HG03565 (cell line): ENCODE measurements at regions not wholly inside any gene's neighbourhood (a gene's known extent, or its start where the extent isn't known, plus 50 kb on each side); places are given as distances from the start of the nearest gene placed in this dataset.

Source experiments
- ATAC-seq: cut with Tn5 transposase; IDR thresholded peaks from one replicate; pipeline ENCODE4 v1.9.1; 2021; ENCODE audit warnings: mild to moderate bottlenecking, moderate library complexity; ENCODE audit not compliant: unreplicated experiment

DNA sequence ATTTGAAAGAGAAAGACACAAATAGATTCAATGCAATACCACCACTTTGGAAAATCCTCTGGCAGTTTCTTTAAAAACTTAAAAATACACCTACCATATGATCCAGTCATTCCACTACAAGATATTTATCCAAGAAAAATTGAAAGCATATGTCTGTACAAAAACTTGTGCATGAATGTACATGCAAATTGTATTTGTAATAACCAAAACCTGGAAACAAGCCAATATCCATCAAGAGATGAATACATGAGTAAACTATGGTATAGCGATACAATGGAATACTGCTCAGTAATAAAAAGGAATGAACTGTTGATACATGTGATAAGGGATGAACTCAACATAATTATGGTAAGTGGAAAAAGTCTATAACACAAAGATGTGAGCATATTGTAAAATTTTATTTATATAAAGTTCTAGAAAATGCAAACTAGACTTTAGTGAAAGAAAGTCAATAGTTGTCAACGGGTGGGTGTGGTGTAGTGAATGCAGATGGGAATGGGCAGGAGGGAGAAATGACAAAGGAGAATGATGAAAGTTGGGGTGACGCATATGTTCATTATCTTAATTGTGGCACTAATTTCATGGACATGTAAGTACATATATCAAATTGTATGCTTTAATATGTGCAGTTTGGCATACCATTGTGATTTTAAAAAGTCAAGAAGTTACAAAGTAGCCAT, 347.5 kb downstream of the SAMD5 start:
- no peak for ATAC-seq

DNA sequence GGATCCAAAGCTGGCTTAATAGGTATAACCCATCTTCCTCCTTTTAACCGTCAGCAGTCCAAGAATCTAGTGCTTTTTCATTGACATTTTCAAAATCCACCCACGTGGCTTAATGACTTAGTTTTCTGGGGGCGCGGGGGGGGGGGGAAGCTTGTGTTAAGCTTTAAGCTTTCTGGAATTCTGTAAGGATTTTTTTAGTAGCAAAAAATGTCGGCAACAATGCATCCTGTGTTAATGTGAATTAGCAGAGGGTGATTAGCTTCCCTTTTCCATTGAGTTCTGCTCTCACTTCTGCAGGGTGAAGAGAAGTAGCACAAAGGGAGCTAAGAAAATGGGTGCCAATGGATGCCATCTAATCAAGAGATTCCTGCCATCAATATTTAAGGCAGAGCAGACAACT, 348.2 kb downstream of the SAMD5 start:
- ATAC-seq: no peak

DNA sequence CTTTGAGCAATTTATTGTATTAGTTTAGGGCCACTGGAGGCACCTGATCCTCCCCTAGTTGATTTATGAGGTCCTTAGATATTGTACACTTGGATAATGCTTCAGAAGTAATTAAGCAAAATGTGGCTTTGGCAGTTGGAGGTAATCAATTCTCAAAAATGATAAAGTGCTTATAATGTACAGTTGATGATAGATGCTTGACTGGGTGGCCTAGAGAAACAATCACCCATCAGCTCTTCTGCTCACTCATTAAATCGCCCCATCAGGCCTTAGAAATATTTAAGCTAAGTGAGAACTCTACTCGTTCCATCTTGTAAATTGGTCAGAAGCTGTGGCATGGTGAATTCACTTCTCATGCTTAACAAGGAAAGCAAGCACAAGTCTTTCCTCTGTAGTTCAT, 349.9 kb downstream of the SAMD5 start:
- ATAC-seq: no peak

DNA sequence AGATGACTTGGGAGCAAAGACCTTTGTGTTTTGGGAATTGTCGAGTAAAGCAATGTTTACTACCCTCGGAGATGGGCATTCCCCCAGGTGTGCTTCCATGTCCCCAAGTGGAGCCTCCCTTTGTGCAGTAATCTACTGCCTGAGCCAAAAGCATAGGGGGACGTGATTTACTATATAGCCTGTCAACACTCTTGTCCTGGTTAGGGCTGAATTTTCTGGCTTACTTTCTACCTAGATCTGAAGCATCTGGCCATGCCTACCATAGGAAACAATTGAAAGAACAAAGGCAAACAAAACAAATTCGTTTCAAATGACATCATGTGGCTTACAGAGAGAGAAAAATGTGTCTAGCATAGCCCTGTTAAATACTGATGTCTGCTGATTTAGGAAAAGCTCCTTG, 350.6 kb downstream of the SAMD5 start:
- ATAC-seq: no peak

DNA sequence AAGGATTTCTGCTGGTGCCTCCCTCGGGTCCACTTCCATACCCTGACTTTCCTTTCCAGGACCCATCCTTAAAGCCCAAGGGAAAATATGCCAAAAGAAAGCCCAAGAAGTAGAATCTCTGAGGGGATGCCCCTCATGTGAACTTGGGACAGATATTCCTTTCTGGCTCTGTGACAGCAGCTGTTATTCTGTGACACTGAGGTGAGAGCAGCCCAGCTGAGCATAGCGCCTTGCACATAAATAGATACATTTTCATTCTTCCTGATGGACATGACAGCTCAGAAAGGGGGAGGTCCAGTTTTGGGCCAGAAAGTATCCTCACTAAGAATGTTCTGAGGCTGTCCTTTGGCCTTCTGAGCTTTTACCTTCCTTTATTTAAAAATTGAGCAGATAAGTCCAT, 353.2 kb downstream of the SAMD5 start:
- no peak for ATAC-seq

DNA sequence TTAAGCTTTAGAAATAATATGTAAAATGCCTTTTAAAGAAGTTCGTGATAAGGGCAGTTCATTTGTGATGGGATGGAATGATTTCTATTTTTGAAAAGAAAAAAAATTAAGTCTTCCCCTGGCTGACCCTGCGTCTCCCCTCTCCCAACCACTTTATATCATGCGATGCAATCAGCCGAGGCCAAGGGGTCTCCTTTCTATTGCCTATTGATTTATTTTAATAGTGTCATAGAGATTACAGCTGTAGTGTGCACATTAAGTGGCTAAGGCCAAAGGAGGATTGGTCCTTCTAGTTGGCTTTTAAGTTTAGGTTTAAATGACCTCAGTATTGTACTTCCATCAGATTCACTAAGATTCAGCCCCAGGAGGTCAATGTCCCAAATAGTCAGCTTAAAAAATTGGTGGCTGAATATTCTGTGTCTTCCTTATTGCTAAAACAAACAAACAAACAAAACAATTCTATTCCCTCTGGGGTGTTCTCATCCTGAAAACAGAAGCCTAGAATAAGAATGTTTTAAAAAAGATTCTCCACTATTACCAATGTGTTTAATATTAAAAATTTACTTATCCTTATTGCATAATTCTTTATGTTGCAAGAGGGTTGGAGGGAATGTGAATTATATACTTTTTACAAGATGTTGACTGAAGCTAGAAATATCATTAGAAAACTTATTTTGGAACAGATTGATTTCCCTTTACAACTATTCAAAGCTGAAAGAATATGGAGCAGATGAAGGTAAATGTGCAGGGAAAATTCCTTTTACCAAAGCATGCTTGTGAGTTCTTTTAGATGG, 359.1 kb downstream of the SAMD5 start:
- ATAC-seq: no peak

DNA sequence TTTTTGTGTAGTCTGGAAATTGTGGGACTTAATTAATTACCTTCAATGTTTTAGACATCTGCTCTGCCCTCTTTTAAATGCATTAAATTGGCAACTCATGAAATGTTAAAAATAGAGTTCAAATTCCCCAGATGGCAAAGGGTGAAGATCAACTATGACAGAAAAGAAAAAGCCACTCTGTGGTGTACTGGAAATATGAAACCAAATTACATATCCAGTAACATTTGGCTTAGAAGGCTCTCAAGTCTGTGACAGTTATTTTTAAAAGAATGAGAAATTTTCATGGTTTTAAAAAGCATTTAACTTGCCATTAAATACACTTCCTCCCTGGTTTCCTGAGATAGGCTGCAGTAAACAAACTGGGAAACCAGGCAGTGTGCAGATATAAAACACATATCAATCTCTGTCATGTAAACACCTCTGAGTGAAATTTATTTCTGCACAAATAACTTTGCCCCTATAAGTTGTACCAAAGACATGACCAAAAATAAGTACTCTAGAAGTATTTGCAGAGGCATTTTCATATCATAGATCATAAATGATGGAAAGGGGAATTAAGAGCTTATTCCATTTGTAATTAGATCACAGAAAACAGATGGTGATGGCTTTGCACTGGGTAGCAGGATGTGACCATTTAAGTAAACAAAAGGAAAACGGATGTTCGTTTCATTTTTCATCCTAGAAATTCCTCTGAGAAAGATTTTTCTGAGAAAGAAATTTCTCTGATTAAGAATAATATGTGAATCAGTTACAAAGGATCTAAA, 360.1 kb downstream of the SAMD5 start:
- ATAC-seq: no peak

DNA sequence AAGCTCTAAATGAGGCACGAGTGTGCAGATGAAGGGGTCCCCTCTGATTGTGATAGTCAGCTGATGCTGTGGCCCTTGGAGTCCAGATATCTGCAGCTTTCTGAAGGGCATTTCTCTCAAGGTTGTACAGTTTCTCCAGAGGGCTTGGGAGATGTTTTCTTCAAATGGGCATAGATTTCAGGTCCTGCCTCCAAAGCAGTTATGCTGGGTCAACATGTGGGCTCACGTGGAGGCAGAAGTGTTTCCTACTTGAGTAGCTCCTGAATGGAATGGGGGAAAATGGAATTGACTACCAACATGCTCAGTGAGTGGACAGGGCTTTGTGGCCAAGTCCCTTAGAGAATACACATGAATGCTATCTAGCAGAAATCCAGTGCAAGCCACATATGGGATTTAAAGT, 360.7 kb downstream of the SAMD5 start:
- ATAC-seq: no peak

DNA sequence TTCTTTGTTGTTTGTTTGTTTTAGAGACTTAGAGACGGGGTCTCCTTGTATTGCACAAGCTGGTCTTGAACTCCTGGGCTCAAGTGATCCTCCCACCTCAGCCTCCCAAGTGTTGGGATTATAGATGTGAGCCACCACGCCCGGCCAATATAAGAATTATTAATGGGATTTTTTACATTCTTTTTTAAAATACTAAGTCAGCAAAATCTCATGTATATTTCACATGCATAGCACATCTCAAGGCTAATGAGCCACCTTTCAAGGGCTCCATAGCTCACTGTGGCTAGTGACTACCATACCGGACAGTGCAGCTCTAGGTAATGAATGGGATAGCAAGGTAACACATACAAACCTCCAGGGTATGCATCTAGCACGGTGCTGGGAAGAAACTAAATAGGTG, 361.4 kb downstream of the SAMD5 start:
- no peak for ATAC-seq

DNA sequence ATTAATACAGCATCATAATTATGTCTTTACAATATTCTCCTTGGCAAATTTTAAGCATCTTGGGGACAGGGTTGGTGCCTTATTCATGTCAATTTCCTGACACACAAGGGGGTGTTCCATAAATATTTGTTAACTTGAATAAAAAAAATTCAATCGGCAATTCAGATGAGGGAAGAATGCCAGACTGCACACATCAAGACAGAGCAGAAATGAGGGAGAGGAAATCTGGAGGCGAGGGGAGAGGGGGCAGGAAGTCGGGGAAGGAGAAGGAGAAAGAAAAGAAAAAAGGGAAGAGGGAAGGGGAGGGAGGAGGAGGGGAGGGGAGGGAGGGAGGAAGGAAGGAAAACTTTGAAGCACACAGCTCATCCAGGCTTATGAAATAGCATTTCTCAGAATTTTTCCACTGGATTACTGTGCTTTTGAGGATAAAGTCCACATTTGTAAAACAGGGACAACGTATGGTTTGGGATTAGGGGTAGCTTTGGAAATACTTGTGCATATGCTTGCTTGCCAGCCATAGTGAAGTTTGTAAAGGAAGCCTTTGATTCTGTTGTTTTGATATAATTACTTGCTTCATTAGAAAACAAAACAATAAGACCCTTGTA, 362.1 kb downstream of the SAMD5 start:
- no peak for ATAC-seq

DNA sequence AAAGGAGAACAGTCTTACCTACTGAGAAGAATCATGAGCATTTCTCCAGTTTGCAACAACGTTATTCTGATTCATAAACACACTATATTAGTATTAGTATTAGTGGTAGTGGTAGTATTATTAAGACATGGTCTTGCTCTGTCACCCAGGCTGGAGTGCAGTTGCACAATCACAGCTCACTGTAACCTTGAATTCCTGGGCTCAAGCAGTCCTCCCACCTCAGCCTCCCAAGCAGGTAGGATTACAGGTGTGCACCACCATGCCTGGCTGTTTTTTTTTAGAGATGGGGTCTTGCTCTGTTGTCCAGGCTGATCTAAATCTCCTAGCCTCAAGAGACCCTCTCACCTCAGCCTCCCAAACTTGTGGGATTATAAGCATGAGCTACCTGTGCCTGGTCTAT, 363.5 kb downstream of the SAMD5 start:
- no peak for ATAC-seq

DNA sequence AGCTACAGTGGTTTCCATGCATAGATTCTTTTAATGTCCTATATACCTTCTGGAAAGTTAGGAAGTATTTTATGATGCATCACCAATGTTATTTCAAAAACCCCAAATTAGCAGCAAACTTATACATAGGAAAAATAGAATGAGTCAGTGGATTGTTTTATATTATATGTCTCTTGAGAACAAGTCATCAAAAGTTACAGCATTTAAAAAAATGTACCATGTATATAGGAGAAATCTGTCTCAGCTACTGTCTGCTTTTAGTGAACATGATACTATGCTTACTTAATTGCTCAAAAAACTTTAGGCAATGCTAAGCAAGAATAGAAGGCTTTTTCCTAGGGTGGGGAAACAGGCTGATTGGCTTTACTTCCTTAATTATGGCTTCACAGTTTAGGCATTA, 365.3 kb downstream of the SAMD5 start:
- ATAC-seq: no peak

DNA sequence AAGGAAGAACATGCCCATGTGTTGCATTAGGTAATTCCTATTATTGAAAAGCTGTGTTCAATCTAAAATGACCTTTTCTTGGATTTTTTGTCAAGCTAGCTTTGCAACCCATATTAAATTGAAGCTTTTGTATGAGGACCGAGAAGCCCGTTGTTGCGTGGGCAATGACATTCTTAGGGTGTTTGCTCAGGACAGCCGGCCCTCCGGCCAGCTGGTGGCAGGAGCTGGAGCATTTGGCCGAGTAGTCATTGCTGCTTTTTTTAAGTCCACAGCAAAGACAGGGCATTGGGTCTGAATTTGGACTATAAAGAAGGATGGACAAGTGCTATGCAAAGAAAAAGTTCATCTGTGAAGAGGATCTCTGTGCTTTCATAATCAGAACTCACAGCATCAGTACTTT, 365.8 kb downstream of the SAMD5 start:
- ATAC-seq: no peak

DNA sequence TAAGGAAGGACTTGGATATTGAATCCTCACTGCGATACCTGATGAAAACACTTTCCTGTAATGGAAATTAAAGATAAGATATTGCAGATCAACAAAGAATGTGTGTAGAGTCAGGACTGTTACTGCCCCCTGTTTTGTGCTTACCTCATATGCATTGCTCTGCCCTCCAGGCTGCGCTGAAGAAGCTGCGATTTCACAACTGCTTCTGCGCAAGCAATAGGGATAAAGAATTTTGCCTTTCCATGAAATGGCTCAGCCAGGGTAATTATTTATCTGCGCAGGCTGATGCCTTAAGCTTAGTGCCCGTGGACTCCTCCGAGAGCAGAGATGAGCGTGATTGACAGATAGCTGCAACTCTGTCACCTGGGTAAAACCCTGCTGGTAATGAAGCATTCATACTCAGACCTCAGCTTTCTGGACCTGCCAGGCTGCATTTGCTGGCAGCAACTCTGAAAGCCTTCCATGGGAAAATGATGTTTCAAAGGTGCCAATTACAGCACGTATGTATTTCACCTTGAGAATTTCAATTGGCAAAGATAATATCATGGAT, 370.6 kb downstream of the SAMD5 start:
- no peak for ATAC-seq

DNA sequence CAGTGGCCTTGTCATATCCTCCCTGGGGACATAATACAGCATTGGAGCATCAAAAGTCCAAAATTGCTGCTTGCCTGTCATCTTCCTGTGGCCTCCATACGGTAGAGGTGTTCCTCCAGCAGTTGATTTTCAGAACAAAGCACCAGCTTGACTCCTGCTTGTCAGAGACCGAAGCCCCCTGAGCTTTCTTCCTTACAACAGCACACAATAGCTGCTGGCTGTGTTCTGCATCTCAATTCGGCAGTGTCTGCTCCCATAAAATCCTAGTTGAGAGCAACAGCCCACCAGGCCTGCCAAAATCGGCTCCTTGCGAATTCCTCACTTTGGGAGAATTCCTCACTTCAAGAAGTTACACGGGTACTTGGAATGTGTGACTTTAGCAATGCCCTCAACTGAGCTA, 372.9 kb downstream of the SAMD5 start:
- no peak for ATAC-seq

DNA sequence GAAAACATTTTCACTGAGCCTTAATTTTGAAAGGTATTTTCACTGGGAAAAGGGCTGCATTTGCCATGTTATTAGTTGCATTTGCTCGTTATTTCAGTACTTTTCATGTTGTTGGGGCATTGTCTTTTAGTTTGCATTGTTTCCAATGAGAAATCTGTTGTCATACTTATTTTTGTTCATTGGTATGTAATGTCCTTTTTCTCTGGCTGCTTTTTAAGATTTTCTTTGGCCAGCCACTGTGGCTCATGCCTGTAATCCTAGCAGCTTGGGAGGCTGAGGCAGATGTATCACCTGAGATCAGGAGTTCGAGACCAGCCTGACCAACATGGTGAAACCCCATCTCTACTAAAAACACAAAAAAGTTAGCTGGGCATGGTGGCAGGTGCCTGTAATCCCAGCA, 379.9 kb downstream of the SAMD5 start:
- ATAC-seq: no peak

DNA sequence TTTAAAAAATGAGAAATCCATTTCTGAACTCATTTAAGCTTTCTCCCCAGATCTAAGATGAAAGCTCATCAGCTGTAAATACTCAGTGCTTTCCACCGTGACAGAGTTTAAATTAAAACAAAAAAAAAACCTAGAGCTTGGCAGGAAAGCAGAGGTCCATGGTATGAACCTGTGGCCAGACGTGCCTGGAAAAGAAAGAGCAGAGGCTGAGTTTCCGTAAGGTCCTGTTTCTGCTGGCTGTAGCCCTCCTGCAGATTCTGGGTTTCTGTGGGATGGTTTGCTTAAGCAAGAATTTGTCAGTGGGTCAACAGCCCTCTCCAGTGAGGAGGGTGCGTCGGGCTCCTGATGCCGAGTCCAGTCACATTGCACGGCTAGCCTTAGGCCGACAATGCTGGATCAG, 383.2 kb downstream of the SAMD5 start:
- ATAC-seq: no peak

DNA sequence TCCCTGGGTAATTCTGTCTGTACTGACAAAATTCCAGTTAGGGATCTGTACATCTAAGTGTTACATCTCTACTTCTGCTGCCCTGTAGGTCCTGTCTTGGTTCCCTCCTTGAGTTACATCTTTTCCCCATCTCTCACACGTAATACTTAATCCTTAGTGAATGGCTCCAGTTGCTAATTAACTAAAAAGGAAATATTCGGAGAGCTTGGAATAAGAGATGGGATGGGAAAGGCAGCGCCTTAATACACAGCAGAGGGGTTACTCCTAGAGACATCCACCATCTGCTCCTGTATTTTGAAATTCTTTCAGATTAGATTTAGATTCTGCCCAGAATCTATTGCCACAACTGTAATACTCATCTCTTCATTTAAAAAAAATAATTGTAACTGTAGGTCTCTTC, 384.0 kb downstream of the SAMD5 start:
- ATAC-seq: no peak

DNA sequence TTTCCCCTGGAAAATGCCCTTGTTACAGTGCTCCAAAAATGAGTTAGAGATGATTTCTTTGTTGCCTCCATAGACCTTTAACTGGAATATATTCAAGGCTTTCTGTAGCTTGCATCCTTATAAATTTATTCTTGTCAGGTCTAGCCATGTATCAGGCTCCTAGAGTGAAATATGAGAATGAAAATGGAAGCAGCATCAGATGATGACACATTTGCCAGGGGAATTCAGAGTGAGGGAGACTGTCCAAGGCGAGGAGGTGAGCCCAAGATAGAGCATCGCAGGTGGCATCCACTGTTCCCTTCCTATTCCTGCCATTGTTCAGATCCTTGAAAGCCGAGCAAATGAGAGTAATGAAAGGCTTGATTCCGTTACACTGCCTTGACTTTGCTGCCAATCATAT, 386.8 kb downstream of the SAMD5 start:
- no peak for ATAC-seq

DNA sequence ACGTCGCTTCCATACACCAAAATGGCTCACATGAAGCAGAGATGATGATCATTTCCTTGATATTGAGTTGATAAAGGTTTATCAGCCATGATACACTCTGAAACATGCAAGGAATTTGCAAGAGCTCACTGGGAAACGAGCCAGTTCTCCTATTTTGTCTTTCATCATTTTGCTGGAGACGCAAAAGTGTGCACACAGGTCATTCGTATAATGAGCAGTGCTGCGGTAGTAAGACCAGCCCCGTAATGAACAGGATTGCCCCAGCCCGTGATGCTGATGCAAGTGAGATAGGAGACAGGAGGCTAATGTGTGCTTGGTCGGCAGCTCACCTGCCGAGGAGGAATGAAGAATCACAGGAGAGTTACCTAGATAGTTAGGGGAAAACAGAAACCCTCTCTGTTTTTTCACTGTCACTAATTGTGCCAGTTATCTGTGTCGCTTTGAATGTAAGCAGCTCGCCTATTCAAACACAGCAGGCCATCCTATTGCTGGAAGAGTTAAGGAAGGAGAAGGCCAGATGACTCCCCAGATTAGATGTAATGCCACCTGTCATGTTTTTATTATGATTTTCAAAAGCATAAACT, 391.8 kb downstream of the SAMD5 start:
- no peak for ATAC-seq

DNA sequence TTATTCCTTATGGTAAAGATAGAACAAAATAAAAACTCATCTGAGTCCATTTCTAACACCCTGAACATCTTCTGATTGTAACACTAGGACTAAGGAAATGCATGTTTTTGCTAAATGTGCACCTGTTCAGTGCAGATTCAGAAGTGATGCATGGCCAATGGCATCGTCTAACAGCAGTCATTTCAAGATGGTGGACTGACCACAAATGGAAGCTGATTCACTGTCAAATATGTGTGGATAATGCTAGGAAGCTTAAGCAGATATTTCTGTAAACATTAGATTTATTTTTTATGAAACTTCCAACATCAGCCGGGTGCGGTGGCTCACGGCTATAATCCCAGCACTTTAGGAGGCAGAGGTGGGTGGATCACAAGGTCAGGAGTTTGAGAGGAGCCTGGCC, 394.8 kb downstream of the SAMD5 start:
- ATAC-seq: no peak
